Muscle of leg (tissue), 3 donors: ENCODE measurements at regions not wholly inside any gene's neighbourhood (a gene's known extent, or its start where the extent isn't known, plus 50 kb on each side); places are given as distances from the start of the nearest gene placed in this dataset.

Experiments
- DNase-seq: peaks from one replicate; pipeline ENCODE4 v3.0.0; 2013
- H3K27ac ChIP-seq: one replicate; pipeline ENCODE4 v1.5.1; 2013; ENCODE audit warnings: mild to moderate bottlenecking, low read length, control low read depth
- H3K27me3 ChIP-seq: one replicate; pipeline ENCODE4 v1.6.1; 2013; ENCODE audit warnings: low read length; ENCODE audit not compliant: control insufficient read depth, insufficient read depth
- H3K36me3 ChIP-seq: one replicate; pipeline ENCODE4 v1.6.1; 2013; ENCODE audit warnings: low read length; ENCODE audit not compliant: control insufficient read depth, insufficient read depth
- H3K4me1 ChIP-seq: one replicate; pipeline ENCODE4 v1.6.1; 2013; ENCODE audit warnings: low read length; ENCODE audit not compliant: control insufficient read depth, insufficient read depth
- H3K4me3 ChIP-seq: one replicate; pipeline ENCODE4 v1.5.1; 2013; ENCODE audit warnings: low read length, control low read depth
- H3K9me3 ChIP-seq: replicated peaks from 2 replicates; pipeline ENCODE4 v1.6.1; 2013; ENCODE audit warnings: low read depth, low read length; ENCODE audit not compliant: control insufficient read depth
- WGBS: methylation state at CpG from one replicate; pipeline ENCODE4 v1.1.5; 2013; ENCODE audit warnings: missing lambda C conversion rate; ENCODE audit not compliant: insufficient coverage; 5-methylcytosine and 5-hydroxymethylcytosine counted together

- WGBS = 96% methylated on average over 8 of the region's 12 CpGs
- no peaks in the 10 kb centered on the region for H3K36me3 ChIP-seq
- DNase-seq = no peak
- no peaks in the 10 kb centered on the region for H3K4me1 ChIP-seq
- H3K27me3 ChIP-seq = no peaks in the 10 kb centered on the region
- no peaks in the 10 kb centered on the region for H3K9me3 ChIP-seq
- no peak overlapping the region for H3K27ac ChIP-seq
- no peak overlapping the region for H3K4me3 ChIP-seq
Measured at GRCh38 chr15:95799286-95800200, 531.0 kb upstream of the NR2F2 start.

DNA sequence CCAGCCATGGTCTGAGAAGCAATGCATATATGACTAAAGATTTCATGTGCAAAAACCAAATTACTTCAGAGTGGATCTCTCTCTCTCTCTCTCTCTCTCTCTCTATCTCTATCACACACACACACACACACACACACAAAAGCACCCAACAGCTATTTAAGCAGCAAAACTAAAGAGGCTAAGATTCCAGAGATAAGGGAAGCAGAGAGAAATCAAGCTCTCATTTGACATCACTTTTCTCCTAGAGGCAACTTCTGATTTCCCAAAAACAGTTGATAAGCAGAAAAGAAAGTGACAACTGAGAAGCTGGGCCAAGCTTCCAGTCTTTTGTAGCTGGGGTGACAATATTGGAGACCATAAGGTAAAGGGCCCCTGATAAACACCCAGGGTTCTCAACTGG is 526.0 kb upstream of the NR2F2 start:
- H3K4me3 ChIP-seq = no peak overlapping the region
- H3K27me3 ChIP-seq = no peaks in the 10 kb centered on the region
- DNase-seq = no peak
- H3K9me3 ChIP-seq = no peaks in the 10 kb centered on the region
- H3K4me1 ChIP-seq = no peaks in the 10 kb centered on the region
- H3K36me3 ChIP-seq = no peaks in the 10 kb centered on the region
- no peak overlapping the region for H3K27ac ChIP-seq

DNA sequence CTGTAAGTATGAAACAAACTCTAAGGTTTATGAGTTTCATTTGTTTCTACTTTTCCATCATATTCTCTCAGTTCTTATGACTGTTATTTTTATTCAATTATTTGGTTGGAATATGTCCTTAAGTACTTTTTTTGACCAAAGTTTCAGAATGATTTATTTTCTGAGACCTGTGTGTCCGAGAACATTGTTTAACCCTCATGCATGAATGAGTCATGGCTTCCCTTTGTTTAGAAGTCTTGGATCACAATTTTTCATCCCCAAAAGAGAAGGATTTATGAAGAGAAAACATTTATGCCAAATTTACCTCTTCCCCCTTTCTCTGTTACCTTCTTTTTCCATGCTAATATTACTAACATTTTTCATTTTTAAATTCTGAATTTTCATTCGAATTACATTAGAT is 518.0 kb upstream of the NR2F2 start:
- WGBS = no CpG with 5 or more reads among the region's 2 CpGs
- Histone ChIP-seq H3K27me3 (no peaks in the 10 kb centered on the region), H3K27ac (no peak overlapping the region), H3K36me3 (no peaks in the 10 kb centered on the region), H3K4me3 (no peak overlapping the region), H3K9me3 (no peaks in the 10 kb centered on the region), H3K4me1 (no peaks in the 10 kb centered on the region)
- no peak for DNase-seq

- DNase-seq = no peak
- Histone ChIP-seq H3K9me3 (no peaks in the 10 kb centered on the region), H3K36me3 (no peaks in the 10 kb centered on the region), H3K4me1 (no peaks in the 10 kb centered on the region), H3K4me3 (no peak overlapping the region), H3K27me3 (no peaks in the 10 kb centered on the region), H3K27ac (no peak overlapping the region)
- no CpG with 5 or more reads among the region's 3 CpGs for WGBS
Measured at GRCh38 chr15:95814908-95815307, 515.6 kb upstream of the NR2F2 start.

GRCh38 chr15:95816591-95816990 is 513.9 kb upstream of the NR2F2 start:
- Histone ChIP-seq H3K27ac (no peak overlapping the region), H3K9me3 (no peaks in the 10 kb centered on the region), H3K27me3 (no peaks in the 10 kb centered on the region), H3K4me3 (no peak overlapping the region), H3K36me3 (no peaks in the 10 kb centered on the region), H3K4me1 (no peaks in the 10 kb centered on the region)
- 88% methylated on average over 1 of the region's 4 CpGs for WGBS
- no peak for DNase-seq

- H3K4me1 ChIP-seq = peaks cover 3% of the 10 kb centered on the region
- no peak overlapping the region for H3K4me3 ChIP-seq
- no peaks in the 10 kb centered on the region for H3K27me3 ChIP-seq
- no peaks in the 10 kb centered on the region for H3K36me3 ChIP-seq
- DNase-seq = no peak
- H3K27ac ChIP-seq = no peak overlapping the region
- 73% methylated on average over 2 of the region's 7 CpGs for whole genome bisulfite sequencing
- H3K9me3 ChIP-seq = no peaks in the 10 kb centered on the region
Measured at GRCh38 chr15:95822961-95823360, 507.5 kb upstream of the NR2F2 start.

GRCh38 chr15:95825208-95825607 is 505.3 kb upstream of the NR2F2 start:
- H3K9me3 ChIP-seq = no peaks in the 10 kb centered on the region
- no CpG with 5 or more reads among the region's 2 CpGs for WGBS
- H3K27me3 ChIP-seq = no peaks in the 10 kb centered on the region
- H3K4me3 ChIP-seq = no peak overlapping the region
- H3K27ac ChIP-seq = no peak overlapping the region
- DNase-seq = no peak
- no peaks in the 10 kb centered on the region for H3K36me3 ChIP-seq
- peaks cover 3% of the 10 kb centered on the region for H3K4me1 ChIP-seq

- H3K4me1 ChIP-seq = peaks cover 3% of the 10 kb centered on the region
- no peaks in the 10 kb centered on the region for H3K27me3 ChIP-seq
- no CpG with 5 or more reads among the region's 8 CpGs for WGBS
- H3K36me3 ChIP-seq = no peaks in the 10 kb centered on the region
- H3K27ac ChIP-seq = no peak overlapping the region
- DNase-seq = no peak
- H3K9me3 ChIP-seq = no peaks in the 10 kb centered on the region
- H3K4me3 ChIP-seq = no peak overlapping the region
Measured at GRCh38 chr15:95825671-95826411, 504.7 kb upstream of the NR2F2 start.

- WGBS = no CpG with 5 or more reads among the region's 8 CpGs
- Histone ChIP-seq H3K9me3 (no peaks in the 10 kb centered on the region), H3K27ac (no peak overlapping the region), H3K27me3 (no peaks in the 10 kb centered on the region), H3K4me3 (no peak overlapping the region), H3K36me3 (no peaks in the 10 kb centered on the region), H3K4me1 (peaks cover 3% of the 10 kb centered on the region)
- no peak for DNase-seq
Measured at GRCh38 chr15:95826412-95827195, 503.9 kb upstream of the NR2F2 start.

GRCh38 chr15:95829062-95829461 is 501.4 kb upstream of the NR2F2 start:
- Histone ChIP-seq H3K4me1 (peaks cover 3% of the 10 kb centered on the region), H3K27me3 (no peaks in the 10 kb centered on the region), H3K27ac (no peak overlapping the region), H3K9me3 (no peaks in the 10 kb centered on the region), H3K36me3 (no peaks in the 10 kb centered on the region), H3K4me3 (no peak overlapping the region)
- DNase-seq = no peak
- 71% methylated on average over 3 of the region's 5 CpGs for WGBS
